PC-3 (cell line): ENCODE measurements at regions not wholly inside any gene's neighbourhood (a gene's known extent, or its start where the extent isn't known, plus 50 kb on each side); places are given as distances from the start of the nearest gene placed in this dataset.

ENCODE experiments used
- ATAC-seq: fragments of 200-7000 bp; cut with Tn5 transposase; 2 replicates; pipeline ENCODE4 v1.9.1; 2020; ENCODE audit warnings: mild to moderate bottlenecking, moderate library complexity
- BruUV-seq: library from RNA; stranded (reverse); fragments of 400-500 nt; replicated peaks from 2 replicates; lab custom pipeline; 2021; lab: Mats Ljungman, UMichigan
- CTCF ChIA-PET: fragments of 300-600 bp; sonication (Branson Sonifier 250); formaldehyde crosslinking; loops from one replicate; lab custom pipeline; 2022; ENCODE audit warnings: antibody characterized with exemption; lab: Charles Lee
- POLR2A ChIA-PET: fragments of 300-600 bp; sonication (Branson Sonifier 250); formaldehyde crosslinking; loops from one replicate; lab custom pipeline; 2022; ENCODE audit warnings: antibody characterized with exemption; ENCODE audit not compliant: unreplicated experiment; lab: Charles Lee
- DNase-seq: peaks from one replicate; pipeline ENCODE4 v3.0.0-alpha.2; 2015
- H2AFZ ChIP-seq: fragments of 300-600 bp; sonication (generic); 2 replicates; pipeline ENCODE4 v1.6.0; 2016; ENCODE audit warnings: antibody characterized with exemption, low read length
- H3F3A ChIP-seq: fragments of 300-600 bp; sonication (generic); one replicate; pipeline ENCODE4 v1.6.0; 2017; ENCODE audit warnings: antibody characterized with exemption, low read length, control low read depth, mild to moderate bottlenecking; ENCODE audit not compliant: unreplicated experiment
- H3K27ac ChIP-seq: fragments of 300-600 bp; sonication (generic); 2 replicates; pipeline ENCODE4 v1.5.1; 2016; ENCODE audit warnings: mild to moderate bottlenecking, low read length
- H3K27me3 ChIP-seq: fragments of 300-600 bp; sonication (generic); 2 replicates; pipeline ENCODE4 v1.6.1; 2016; ENCODE audit warnings: low read length, mixed read lengths
- H3K36me3 ChIP-seq: fragments of 300-600 bp; sonication (generic); 2 replicates; pipeline ENCODE4 v1.6.1; 2016; ENCODE audit warnings: low read depth, mixed run types, low read length, mixed read lengths
- H3K4me1 ChIP-seq: fragments of 300-600 bp; sonication (generic); 2 replicates; pipeline ENCODE4 v1.5.1; 2016; ENCODE audit warnings: low read length; ENCODE audit not compliant: insufficient read depth
- H3K4me2 ChIP-seq: fragments of 300-600 bp; sonication (generic); 2 replicates; pipeline ENCODE4 v1.6.0; 2016; ENCODE audit warnings: low read length
- H3K4me3 ChIP-seq: fragments of 300-600 bp; sonication (generic); 2 replicates; pipeline ENCODE4 v1.5.1; 2016; ENCODE audit warnings: mild to moderate bottlenecking, low read length, mixed read lengths
- H3K79me2 ChIP-seq: fragments of 300-600 bp; sonication (generic); 2 replicates; pipeline ENCODE4 v1.6.1; 2017; ENCODE audit warnings: low read length, mixed read lengths
- H3K9ac ChIP-seq: fragments of 300-600 bp; sonication (generic); 2 replicates; pipeline ENCODE4 v1.6.0; 2016; ENCODE audit warnings: mild to moderate bottlenecking, low read length
- H3K9me2 ChIP-seq: fragments of 300-600 bp; sonication (generic); replicated peaks from 2 replicates; pipeline ENCODE4 v1.6.1; 2016; ENCODE audit warnings: mixed run types, low read length, mixed read lengths
- H3K9me3 ChIP-seq: fragments of 300-600 bp; sonication (generic); 2 replicates; pipeline ENCODE4 v1.6.1; 2016; ENCODE audit warnings: low read length, mixed read lengths
- H4K20me1 ChIP-seq: fragments of 300-600 bp; sonication (generic); 2 replicates; pipeline ENCODE4 v1.6.1; 2016; ENCODE audit warnings: low read length, mixed read lengths
- CTCF ChIP-seq: fragments of 300-600 bp; sonication (generic); conservative IDR thresholded peaks from 2 replicates; pipeline ENCODE4 v1.5.1; 2017; ENCODE audit warnings: antibody characterized with exemption, low read depth, mild to moderate bottlenecking, low read length
- EZH2 ChIP-seq: fragments of 300-600 bp; sonication (generic); IDR thresholded peaks from one replicate; pipeline ENCODE4 v1.6.1; 2017; ENCODE audit warnings: antibody characterized with exemption, mild to moderate bottlenecking, low read length; ENCODE audit not compliant: unreplicated experiment
- EZH2phosphoT487 ChIP-seq: fragments of 300-600 bp; sonication (generic); IDR thresholded peaks from 2 replicates; pipeline ENCODE4 v1.6.1; 2018; ENCODE audit warnings: mild to moderate bottlenecking, antibody characterized with exemption, low read length, borderline replicate concordance
- intact Hi-C: fragments of 100-400 bp; cut with micrococcal nuclease; formaldehyde crosslinking; loops from 2 replicates; pipeline ENCODE4 v1.9.0; 2023

GRCh38 chr3:87982421-87982820, 76.4 kb downstream of the CGGBP1 start:
- Histone ChIP-seq H3K9me3 (no peaks in the 10 kb centered on the region), H3F3A (no peaks in the 10 kb centered on the region), H4K20me1 (no peaks in the 10 kb centered on the region), H3K4me1 (peaks cover 11% of the 10 kb centered on the region), H3K36me3 (no peaks in the 10 kb centered on the region), H3K4me2 (no peak overlapping the region), H3K9me2 (no peaks in the 10 kb centered on the region), H3K27ac (no peak overlapping the region), H3K79me2 (no peaks in the 10 kb centered on the region), H2AFZ (no peak overlapping the region), H3K4me3 (no peak overlapping the region), H3K27me3 (no peaks in the 10 kb centered on the region), H3K9ac (no peak overlapping the region)
- ChIA-PET POLR2A (no interaction called here), CTCF (no interaction called here)
- intact Hi-C loops, result no loop called here
- no TSS peak for BruUV-seq
- ATAC-seq (no peak), DNase-seq (no peak)
- no peak for TF ChIP-seq EZH2
- no peak for TF ChIP-seq CTCF
- TF ChIP-seq EZH2phosphoT487, result no peak

- H3K4me1 ChIP-seq, result peaks cover 12% of the 10 kb centered on the region
- no peak overlapping the region for H3K4me3 ChIP-seq
- no peaks in the 10 kb centered on the region for H3K9me3 ChIP-seq
- no peaks in the 10 kb centered on the region for H4K20me1 ChIP-seq
- CTCF ChIA-PET, result no interaction called here
- H3K36me3 ChIP-seq, result no peaks in the 10 kb centered on the region
- no peak for DNase-seq
- no peaks in the 10 kb centered on the region for H3K79me2 ChIP-seq
- no peak for ATAC-seq
- H3K9ac ChIP-seq, result no peak overlapping the region
- no peak overlapping the region for H3K4me2 ChIP-seq
- no peak for TF ChIP-seq CTCF
- TF ChIP-seq EZH2phosphoT487, result no peak
- no peak for TF ChIP-seq EZH2
- H3F3A ChIP-seq, result no peaks in the 10 kb centered on the region
- no peak overlapping the region for H3K27ac ChIP-seq
- no peaks in the 10 kb centered on the region for H3K9me2 ChIP-seq
- POLR2A ChIA-PET, result no interaction called here
- no peaks in the 10 kb centered on the region for H3K27me3 ChIP-seq
- H2AFZ ChIP-seq, result no peak overlapping the region
- intact Hi-C loops, result no loop called here
- no TSS peak for BruUV-seq
These were observed 79.3 kb downstream of the CGGBP1 start for GRCh38 chr3:87979527-87979926.

- H3K4me1 ChIP-seq, result peaks cover 12% of the 10 kb centered on the region
- H3K9me2 ChIP-seq, result no peaks in the 10 kb centered on the region
- H2AFZ ChIP-seq, result peak overlapping the region; percentile 47
- no peaks in the 10 kb centered on the region for H3K27me3 ChIP-seq
- DNase-seq (peak; percentile 77), ATAC-seq (peak; percentile 74)
- no peak for TF ChIP-seq EZH2phosphoT487
- no peak for TF ChIP-seq EZH2
- TF ChIP-seq CTCF, result no peak
- H3K36me3 ChIP-seq, result no peaks in the 10 kb centered on the region
- no TSS peak for BruUV-seq
- intact Hi-C loops, result no loop called here
- no peak overlapping the region for H3K27ac ChIP-seq
- no peaks in the 10 kb centered on the region for H3K79me2 ChIP-seq
- H3K9ac ChIP-seq, result no peak overlapping the region
- ChIA-PET POLR2A (interaction anchor here (0.7 kb wide), 1 partner anchor 162 kb away, joined by 6 read pairs; no protein-coding TSS in a partner anchor), CTCF (no interaction called here)
- H3K4me2 ChIP-seq, result peak overlapping the region; percentile 53
- no peaks in the 10 kb centered on the region for H3K9me3 ChIP-seq
- H3F3A ChIP-seq, result no peaks in the 10 kb centered on the region
- no peaks in the 10 kb centered on the region for H4K20me1 ChIP-seq
- H3K4me3 ChIP-seq, result no peak overlapping the region
These were observed 81.0 kb downstream of the CGGBP1 start for GRCh38 chr3:87977765-87978164.
